HCT116 (cell line): ENCODE measurements at regions not wholly inside any gene's neighbourhood (a gene's known extent, or its start where the extent isn't known, plus 50 kb on each side); places are given as distances from the start of the nearest gene placed in this dataset.

Experiments used
- CTCF ChIP-seq, 3 experiments: fragments of 200-600 bp in 1 of 3; sonication (generic) in 1 of 3; IDR thresholded peaks in 2 of 3; conservative IDR thresholded peaks in 1 of 3; 2 replicates each; pipeline ENCODE4 v1.5.1; 2012 to 2017; ENCODE audit warnings: low read depth in 2 of 3, low read length in 2 of 3, antibody characterized with exemption in 1 of 3, borderline replicate concordance in 1 of 3, control low read depth in 1 of 3, mild to moderate bottlenecking in 1 of 3, mixed read lengths in 1 of 3, mixed run types in 1 of 3, moderate library complexity in 1 of 3; ENCODE audit not compliant: insufficient read depth in 1 of 3
- MAX ChIP-seq: IDR thresholded peaks from 2 replicates; pipeline ENCODE4 v1.6.1; 2012
- POLR2A ChIP-seq: IDR thresholded peaks from 2 replicates; pipeline ENCODE4 v1.7.0; 2011; ENCODE audit warnings: borderline replicate concordance; ENCODE audit not compliant: insufficient read depth, insufficient read length; ENCODE audit errors: extremely low read depth
- POLR2AphosphoS5 ChIP-seq: IDR thresholded peaks from 2 replicates; pipeline ENCODE4 v1.6.1; 2011; ENCODE audit warnings: mild to moderate bottlenecking, low read depth, low read length, moderate library complexity
- ZNF274 ChIP-seq: fragments of 200-500 bp; sonication (Bioruptor generic); IDR thresholded peaks from 2 replicates; pipeline ENCODE4 v1.6.1; 2014; ENCODE audit warnings: mild to moderate bottlenecking, low read depth, low read length, inconsistent platforms

- TF ChIP-seq CTCF (IDR thresholded peaks at IDR 0.05 in 2 of 3, conservative IDR thresholded peaks at IDR 0.05 in 1 of 3; ENCODE audit: borderline replicate concordance in 1 of 3, insufficient read depth in 1 of 3, low read depth in 2 of 3, low read length in 2 of 3) (no peak), ZNF274 (no peak), POLR2A (no peak), POLR2AphosphoS5 (no peak), MAX (no peak)
Observed at GRCh38 chr4:67109276-67109675, 436.0 kb downstream of the CENPC start.
